ENCODE measurements at regions not wholly inside any gene's neighbourhood (a gene's known extent, or its start where the extent isn't known, plus 50 kb on each side); places are given as distances from the start of the nearest gene placed in this dataset.

DNA sequence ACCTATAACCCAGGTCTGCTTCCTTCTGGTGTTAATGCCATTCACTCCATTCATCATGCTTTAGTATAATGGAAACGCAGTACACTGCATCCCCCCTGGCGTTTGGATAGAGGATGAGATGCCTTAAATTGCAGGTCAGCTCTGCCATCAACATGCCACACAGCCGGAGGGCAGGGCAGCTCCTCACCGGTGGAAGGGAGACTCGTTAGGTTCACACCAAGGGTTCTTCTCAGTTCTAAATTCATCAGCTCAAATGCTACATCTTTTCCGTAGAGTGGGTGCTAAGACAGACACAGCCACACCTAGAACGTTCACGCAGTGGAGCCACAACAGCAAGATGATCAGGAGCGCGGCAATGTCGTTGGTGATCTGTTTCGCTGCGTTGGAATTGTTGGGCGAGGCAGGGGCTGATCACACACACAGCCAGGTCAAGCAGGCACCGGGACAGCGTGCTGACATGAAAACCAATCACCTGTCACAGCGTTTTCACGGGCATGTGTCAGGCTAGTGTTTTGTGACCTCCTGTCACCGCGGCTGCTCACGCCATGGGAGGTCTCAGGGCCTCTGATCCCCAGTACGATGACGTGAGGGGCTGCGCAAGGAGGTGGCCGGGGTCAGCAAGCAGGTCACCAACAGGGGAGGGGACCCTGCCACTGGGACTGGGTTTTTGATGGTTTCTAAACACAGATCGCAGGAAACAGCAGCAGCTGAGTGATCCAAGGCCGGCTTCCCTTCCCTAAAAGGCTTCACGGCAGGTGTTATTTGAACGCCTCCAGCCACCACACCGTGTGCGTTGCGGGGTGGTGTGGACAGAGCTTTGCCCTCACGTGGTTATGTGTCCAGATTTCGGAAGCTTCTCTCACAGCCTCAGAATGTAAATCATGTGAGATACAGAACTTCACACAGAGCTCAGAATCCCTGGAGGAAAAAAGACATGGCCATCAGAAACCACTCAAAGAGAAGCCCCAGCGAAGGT is 94.3 kb upstream of the IRS2 start:
- DNase-seq = no peak

DNA sequence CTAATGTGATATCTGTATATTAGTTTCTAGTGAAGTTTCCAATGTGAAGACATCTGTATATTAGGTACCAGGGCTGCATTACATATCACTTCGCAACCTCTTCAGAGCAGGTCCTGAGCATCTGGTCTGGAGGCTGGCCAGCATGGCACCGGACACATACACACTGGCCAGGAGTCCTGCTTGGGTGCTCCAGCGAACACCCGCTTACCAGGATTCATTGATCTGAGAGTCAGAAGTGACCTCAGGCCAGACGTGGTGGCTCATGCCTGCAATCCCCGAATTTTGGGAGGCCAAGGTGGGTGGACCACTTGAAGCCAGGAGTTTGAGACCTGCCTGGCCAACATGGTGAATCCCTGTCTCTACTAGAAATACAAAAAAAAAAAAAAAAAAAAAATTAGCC is 93.0 kb upstream of the IRS2 start:
- DNase-seq = no peak

DNA sequence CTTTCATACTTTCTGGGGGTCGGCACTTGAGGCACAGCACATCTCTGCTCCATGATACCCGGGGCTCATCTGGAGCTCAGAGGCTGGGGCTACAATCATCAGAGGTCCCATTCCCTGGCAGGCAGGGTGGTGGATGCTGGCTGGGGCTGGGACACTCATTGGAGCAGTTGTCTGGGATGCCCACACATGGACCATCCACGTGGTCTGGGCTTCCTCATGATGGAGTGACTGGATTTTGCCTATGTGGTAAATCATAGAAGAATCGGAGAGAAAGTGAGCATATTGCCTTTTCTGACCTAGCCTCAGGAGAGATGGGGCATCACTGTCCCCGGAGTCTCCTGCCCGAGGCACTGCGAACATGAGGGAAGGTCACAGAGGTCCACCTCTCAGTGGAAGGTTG is 91.4 kb upstream of the IRS2 start:
- no peak for DNase-seq

DNA sequence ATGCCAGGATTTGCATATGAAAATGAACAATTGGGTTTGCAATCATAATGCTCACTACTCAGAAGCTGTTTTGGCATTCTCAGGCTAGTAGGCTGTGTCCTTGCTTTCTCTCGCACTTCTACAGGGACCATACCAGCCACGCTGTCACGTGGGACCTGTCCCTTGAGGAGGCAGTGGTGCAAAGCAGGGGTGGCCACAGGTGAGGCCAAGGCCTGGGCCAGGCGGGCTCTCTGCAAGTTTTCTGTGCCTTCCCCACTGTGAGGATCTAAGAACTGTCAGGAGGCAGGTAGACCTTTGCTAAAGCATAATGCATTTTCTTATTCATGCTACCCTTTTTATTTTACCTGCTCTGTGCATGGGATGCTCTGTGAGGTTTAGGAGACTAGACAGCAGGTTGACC is 89.4 kb upstream of the IRS2 start:
- DNase-seq = no peak

DNA sequence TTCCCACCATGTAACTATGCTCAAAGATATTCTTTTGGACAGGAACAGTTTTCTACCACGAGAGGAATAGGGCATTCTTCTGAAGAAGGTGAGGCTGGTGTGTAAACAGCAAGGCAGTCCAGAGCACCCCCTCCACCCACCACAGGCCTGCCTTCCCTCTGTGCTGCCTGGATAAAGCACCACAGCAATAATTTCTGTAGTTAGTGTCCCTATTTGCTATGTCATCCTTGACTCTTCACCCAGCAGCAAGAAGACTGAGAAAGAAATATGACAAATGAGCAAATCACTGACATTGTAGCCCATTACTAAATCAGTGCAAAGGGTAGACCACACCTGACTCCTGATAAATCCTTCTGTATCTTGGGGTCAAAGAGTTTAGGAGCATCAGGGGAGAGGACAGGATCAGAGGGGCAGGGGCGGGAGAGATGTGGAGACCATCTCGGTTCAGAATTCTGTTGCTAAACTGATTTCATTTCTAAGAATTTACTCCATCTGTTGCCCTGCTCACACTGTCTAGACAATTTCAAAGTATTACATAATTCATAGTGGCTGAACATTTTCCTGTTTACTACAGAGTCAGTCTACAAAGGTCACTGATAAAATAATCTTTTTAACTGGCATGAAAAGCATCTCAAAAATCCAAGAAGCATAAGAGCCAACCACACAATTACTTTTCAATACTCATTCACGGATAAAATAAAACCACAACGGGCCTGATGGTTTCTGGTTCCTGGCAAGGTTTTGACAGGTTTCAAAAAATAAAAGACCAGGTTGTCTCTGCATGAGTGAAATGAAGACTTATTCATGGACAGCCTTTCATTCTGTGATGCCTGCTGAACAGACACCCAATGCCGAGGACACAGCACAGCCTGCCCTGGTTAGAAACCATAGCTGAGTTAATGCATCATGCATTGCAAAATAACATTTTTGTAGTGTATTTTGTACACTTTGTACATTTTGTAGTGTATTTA is 88.4 kb upstream of the IRS2 start:
- DNase-seq = no peak

DNA sequence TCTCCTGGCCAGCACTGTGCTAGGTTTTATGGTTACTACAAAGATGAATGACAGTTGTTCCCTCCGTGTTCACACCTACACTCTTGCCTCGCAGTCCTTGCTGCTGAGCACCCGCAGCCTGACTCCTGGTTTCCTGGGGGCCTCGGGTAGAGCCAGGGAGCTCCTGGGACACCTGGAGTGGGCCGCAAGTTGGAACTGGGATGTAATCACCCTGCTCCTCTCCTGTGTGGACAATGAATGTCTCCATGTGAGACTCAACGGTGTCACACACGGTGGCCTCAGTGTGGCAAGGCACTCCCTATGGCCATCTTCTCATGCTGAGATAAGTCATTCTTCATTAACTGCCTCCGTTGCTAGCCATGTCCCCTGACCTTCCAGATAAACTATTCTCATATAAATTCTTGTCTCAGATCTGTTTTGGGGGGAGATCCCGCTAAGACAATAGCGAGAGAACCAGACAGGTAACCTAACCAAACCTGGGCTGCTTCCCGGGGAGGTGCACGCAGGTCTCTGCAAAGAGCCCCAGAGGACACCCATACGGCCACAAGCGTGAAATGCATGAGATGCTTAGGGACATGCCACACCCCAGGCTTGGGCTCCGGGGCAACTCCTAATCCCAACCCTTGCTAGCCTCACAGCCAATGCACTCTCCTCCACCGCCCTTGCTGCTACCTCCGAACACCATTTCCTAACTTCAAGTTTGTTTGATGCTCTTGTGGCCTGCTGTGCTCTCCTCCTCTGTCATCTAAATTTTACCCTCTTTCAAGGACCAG is 87.2 kb upstream of the IRS2 start:
- DNase-seq = no peak

DNA sequence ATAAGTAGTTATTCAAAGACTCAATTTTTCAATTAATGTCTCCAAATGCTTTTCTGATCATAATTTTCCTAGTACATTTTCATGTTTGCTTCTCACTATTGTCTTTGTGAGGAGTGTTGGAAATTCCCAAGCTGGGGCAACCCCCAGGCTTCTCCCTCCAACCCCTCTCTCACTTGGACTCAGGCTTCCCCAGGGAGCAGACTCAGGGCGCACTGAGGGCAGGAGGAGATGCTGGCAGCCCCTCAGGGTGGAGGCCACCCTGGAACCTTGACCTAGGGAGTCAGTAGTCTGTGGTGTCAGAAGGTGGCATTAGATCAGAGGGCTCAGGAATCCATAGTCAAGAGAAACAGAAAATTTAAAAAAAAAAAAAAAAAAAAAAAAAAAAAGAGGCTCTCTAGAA is 86.5 kb upstream of the IRS2 start:
- DNase-seq = no peak

DNA sequence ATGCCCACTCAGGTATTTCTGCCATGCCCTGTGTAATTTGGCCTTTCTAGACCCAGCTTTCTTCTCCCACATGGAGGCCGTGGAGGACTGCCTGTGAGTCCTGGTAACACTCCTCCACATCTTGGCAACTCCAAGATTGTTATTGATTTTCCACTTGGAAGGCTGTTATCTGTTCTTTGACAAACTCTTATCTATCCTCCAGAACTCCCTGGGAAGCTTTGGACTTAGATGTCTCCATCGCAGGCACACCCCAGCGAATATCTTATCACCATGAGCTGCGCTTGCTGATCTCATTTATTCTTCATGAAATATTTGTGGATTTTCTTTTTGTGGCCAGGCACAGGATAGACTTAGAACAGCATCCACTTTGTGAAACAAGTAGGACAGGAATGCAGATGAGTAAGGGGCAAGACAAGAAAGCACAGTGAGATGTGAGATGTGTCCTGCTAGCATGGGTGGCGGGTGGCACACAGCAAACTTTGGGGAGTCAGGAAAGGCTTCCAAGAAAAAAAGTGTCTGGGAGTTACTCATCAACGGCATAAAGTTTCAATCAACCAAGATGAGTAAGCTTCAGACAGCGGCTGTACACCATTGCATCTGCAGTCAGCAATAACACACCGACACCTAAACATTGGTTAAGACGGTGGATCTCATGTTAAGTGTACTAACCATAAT is 84.5 kb upstream of the IRS2 start:
- no peak for DNase-seq

DNA sequence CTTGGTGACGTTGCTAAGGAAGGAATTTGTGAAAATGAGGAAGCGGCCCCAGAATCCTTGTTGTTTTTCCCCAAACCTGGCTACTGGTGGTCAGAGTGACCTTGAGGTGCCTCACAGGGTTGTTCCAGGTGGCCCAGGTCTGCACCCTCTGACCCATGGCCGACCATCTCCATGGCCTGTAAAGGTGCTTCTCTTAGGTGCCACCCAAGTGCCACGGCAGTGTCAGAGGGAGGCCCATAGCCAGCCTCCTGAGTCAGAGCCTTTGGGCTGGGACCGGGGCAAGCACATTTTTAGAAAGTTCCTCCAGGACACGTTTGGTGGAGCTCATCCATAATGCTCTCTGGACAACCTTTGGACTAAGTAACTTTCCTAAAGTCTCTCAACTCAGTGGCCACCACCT is 83.9 kb upstream of the IRS2 start:
- DNase-seq = no peak

DNA sequence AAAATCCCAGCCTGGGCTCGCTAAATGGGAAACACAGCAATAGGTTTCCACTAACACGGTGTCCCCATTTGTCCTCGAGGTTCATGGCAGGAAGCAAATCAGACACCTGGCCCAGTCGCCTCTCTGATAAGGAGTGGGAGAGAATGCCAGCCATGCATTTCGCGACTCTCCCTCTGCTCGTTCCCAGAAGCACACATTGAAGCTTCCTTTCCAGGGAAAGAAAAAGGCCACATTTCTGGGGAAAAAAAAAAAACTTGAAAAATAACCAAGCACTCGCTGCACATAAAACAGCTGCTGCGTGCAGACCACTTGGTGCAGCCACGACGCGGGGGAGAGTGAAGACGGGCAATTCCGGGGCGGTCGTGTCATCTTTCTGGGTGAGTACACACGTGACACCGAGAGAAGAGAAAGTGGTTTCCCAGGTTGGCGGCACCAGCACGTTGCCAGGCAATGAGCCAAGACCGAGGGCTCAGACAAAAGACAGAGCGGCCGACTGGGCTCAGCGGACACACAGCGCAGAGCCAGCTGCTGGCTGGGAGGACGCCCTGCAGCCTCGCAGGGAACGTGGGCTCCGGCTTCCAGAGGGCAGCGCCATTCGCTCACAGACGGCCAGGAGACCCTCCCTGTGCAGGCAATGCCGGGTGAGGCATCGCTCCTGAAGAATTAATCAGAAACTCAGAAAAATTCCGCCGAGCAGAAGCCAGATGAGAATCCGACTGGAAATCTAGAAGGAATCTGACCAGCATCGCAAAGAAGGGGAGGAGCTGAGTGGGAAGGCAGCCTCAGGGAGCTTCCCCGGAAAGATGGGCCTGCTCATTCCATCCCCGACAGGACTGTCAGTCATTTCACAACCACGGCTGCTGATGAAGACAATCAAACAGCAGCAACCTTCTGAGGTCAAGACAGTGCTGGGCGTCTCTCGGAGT is 83.2 kb upstream of the IRS2 start:
- peak; percentile 21 for DNase-seq

DNA sequence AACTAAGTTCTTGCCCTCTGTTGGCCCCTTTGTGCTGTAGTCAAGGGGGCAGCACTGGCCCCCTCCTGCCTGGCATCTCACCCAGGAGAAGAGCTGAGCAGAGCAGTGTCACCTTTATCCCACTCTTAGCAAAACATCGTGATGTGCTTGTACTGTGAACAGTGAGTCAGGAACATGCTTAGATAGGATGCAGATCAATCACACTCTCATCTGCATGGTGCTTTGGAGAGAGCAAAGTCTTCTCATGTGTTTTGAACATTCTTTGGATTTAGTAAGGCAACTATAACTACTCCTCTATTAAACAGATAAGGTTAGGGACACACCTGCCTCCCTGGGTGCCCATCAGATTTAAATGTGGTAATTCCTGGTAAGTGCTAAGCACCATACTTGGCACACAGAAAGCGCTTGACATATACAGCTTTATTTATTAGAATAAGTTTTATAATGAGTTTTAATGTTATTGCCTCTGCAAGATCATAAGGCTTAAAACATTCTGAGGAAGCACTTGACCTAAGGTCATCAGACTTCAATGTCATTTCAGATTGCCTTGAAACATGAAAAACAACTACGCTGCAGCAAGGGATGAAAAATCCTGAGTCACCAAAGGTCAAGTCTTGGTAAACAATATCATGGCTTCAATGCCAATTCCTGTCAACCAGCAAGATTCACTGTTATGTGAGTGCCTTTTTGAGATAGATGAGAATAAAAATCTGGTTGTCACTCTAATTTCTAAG is 82.4 kb upstream of the IRS2 start:
- no peak for DNase-seq

DNA sequence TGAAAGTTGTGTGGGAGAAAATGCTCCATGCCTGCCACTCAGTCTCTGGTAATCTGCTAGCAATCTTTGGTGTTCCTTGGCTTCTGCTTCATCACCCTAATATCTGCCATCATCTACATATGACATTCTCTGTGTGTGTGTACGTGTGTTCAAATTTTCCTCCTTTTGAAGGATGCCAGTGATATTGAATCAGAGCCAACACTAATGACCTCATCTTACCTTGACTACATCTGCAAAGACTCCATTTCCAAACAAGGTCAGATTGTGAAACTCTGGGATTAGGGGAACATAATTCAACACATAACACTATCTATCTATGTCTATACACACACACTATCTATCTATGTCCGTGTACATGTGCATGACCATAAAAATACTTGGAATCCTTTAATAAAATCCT is 81.4 kb upstream of the IRS2 start:
- no peak for DNase-seq

DNA sequence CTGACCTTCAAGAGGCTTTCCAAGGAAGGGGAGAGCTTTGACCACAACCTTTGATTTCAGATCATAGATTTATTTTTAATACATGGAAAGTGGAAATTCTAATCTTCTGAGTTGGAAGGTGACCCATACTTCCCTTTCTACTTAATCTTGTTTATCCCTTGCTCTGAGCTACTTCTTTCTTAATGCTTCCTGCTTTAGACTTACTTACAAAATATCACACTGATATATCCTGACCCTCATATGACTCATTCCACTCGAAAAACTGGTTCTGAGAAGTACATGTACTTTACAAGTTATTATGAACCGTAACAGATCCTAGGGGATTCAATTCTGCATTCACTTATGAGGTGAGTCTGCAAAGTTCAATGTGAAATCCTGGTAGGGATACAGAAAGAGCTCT is 76.2 kb upstream of the IRS2 start:
- DNase-seq = no peak

DNA sequence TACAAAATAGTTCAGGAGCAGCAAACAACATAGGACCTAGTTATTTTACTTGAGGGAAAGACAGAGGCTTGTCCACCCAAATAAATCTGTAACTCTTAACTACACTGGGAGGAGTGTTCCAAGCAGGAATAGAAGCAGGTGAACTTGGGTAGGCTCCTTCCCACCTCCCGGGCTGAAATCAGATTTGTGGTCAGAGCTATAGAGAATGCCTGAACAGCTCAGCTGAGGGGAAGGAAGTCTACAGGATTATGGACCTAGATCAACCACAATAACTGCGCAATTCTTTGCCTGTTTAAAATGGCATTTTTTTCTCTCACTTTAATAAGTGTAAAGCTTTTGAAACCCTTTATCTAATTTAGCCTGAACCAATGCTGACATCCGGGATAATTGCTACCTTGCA is 73.5 kb upstream of the IRS2 start:
- DNase-seq = no peak

DNA sequence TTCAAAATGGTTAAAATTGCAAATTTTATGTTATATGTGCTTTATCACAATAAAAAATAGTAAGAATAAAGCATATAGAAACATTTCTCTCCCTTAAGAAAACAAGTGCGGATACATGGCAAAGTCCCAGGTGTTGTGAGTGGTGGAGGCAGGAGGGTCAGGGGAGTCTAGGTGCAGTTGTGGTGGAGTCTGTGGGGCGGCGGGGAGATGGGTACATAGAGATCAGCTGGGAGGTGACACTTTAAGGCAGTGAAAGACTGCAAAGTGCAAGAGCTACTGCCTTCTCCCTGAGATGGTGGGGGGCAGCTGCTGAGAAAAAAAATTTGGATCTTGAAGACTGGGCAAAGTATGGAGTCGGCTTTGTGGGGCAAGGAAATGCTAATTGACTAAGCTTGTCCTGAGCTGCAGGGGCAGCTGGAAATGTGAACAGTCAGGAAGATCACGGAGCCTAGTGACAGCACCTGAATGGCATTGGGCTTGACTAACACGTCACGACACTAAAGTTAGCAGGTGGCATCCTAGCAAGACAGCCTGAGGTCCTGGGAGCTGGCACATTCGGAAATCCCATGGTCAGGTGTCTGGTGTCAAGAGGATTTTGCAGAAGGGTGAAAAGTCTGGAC is 72.9 kb upstream of the IRS2 start:
- no peak for DNase-seq

DNA sequence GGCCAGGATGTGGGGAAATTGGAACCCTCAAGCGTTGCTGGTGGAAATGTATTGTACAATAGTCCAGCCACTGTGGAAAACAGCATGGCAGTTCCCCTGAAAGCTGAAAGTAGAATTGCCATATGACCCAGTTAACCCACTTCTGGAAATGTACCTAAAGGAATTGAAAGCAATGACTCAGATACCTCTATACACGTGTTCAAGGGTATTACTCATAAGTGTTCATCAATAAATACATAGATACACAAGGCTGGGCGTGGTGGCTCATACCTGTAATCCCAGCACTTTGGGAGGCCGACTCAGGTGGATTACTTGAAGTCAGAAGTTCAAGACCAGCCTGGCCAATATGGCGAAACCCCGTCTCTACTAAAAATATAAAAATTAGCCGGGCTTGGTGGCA is 71.9 kb upstream of the IRS2 start:
- DNase-seq = no peak

DNA sequence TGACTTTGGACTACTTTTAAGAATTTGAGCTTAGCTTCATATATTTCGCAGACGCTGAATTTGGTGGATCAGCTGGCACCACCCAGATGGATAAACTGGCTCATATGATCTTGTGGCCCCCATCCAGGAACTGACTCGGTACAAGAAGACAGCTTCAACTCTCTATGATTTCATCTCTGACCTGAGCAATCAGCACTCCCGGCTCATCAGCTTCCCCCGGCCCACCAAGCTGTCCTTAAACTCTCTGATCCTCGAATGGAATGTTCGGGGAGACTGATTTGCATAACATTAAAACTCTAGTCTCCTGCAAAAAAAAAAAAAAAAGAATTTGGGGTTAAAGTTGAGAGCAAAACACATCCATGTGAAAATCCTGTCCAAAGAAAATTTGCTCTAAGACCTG is 71.4 kb upstream of the IRS2 start:
- no peak for DNase-seq

DNA sequence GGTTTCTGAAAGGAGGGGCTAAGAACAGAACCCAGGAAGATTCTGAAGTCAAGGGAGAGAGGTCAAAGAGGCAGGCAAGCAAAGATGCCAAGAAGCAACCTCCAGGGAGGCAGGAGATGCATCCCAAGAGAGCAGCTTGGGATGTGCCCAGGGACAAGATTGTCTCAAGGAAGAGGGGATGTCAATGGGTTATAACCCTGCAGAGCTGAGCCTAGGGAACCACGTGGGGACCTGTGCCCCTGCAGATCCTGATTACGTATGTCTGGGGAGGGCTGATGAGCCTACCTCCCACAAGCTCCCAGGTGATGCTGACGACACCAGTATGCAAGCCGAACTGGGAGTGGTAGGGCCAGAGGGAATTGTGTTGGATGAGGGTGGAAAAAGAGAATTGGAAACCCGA is 70.9 kb upstream of the IRS2 start:
- no peak for DNase-seq

DNA sequence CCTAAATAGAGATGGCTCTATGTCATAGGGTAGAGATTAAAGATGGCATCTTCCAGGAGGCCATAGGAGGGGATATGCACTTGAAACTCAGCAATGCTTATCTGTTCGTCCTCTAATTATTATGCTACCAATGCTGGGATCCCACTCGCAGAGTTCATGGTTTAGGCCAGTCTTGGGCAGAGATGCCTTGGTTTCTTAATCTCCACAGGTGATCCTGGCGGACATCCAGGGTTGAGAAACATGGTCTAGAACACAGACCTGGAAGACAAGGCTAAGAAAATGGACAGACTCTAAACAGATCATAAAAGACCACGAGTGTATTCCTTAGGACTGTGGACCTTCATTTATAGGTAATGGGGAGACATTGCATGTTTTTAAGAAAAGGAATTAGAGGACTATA is 70.0 kb upstream of the IRS2 start:
- DNase-seq = no peak

DNA sequence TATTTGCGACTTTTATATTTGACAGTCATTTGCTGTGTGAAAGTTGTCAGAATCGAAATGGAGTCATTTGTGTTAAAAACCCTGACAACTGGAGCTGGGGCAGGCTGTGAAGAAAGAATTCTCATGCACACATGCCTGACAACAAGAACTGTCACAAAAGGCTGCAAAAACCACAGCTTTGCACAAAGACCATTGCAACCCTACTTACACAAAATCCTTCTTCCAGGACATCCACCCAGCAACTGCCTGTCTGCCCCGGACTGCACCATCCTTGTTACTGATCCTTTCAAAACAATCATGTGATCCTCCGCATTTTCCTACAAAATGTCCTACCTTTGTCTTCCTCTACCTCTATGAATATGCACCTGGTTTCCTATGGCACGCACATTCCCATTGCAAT is 66.8 kb upstream of the IRS2 start:
- no peak for DNase-seq
